HG03469 (cell line): ENCODE measurements at regions not wholly inside any gene's neighbourhood (a gene's known extent, or its start where the extent isn't known, plus 50 kb on each side); places are given as distances from the start of the nearest gene placed in this dataset.

Experiments
- ATAC-seq: cut with Tn5 transposase; IDR thresholded peaks from one replicate; pipeline ENCODE4 v1.9.1; 2021; ENCODE audit warnings: mild to moderate bottlenecking, moderate library complexity, moderate number of reproducible peaks; ENCODE audit not compliant: unreplicated experiment

- ATAC-seq: no peak
Measured at GRCh38 chr5:105033637-105034400, 1471.2 kb upstream of the NUDT12 start.

GRCh38 chr5:105032917-105033316, 1470.3 kb upstream of the NUDT12 start:
- ATAC-seq: no peak

- ATAC-seq: no peak
Measured at GRCh38 chr5:105030153-105030552, 1467.6 kb upstream of the NUDT12 start.

- no peak for ATAC-seq
Measured at GRCh38 chr5:105015098-105015497, 1452.5 kb upstream of the NUDT12 start.

GRCh38 chr5:104998572-104998971, 1436.0 kb upstream of the NUDT12 start:
- ATAC-seq: no peak

GRCh38 chr5:104998169-104998568, 1435.6 kb upstream of the NUDT12 start:
- ATAC-seq: no peak

- ATAC-seq: no peak
Measured at GRCh38 chr5:104987074-104987473, 1424.5 kb upstream of the NUDT12 start.

GRCh38 chr5:104977529-104977928, 1414.9 kb upstream of the NUDT12 start:
- ATAC-seq: no peak

GRCh38 chr5:104967806-104968410, 1405.3 kb upstream of the NUDT12 start:
- no peak for ATAC-seq

- no peak for ATAC-seq
Measured at GRCh38 chr5:104965006-104965405, 1402.4 kb upstream of the NUDT12 start.

- ATAC-seq: no peak
Measured at GRCh38 chr5:104955479-104955878, 1392.9 kb upstream of the NUDT12 start.

GRCh38 chr5:104952876-104953275, 1390.3 kb upstream of the NUDT12 start:
- no peak for ATAC-seq

GRCh38 chr5:104951829-104952228, 1389.2 kb upstream of the NUDT12 start:
- ATAC-seq: no peak

GRCh38 chr5:104947076-104947475, 1384.5 kb upstream of the NUDT12 start:
- no peak for ATAC-seq

GRCh38 chr5:104942735-104943134, 1380.1 kb upstream of the NUDT12 start:
- ATAC-seq: no peak

GRCh38 chr5:104941030-104941645, 1378.5 kb upstream of the NUDT12 start:
- ATAC-seq: no peak

- ATAC-seq: no peak
Measured at GRCh38 chr5:104937598-104937997, 1375.0 kb upstream of the NUDT12 start.

- ATAC-seq: no peak
Measured at GRCh38 chr5:104932431-104932830, 1369.8 kb upstream of the NUDT12 start.

- ATAC-seq: no peak
Measured at GRCh38 chr5:104928906-104929520, 1366.4 kb upstream of the NUDT12 start.

- no peak for ATAC-seq
Measured at GRCh38 chr5:104915226-104915625, 1352.6 kb upstream of the NUDT12 start.

GRCh38 chr5:104914536-104915070, 1352.0 kb upstream of the NUDT12 start:
- no peak for ATAC-seq
